HepG2 (cell line): ENCODE measurements at regions not wholly inside any gene's neighbourhood (a gene's known extent, or its start where the extent isn't known, plus 50 kb on each side); places are given as distances from the start of the nearest gene placed in this dataset.
A peak's percentile ranks its signal among the peaks of the same experiment; 100 is the strongest.

ENCODE experiments used
- ATF1 ChIP-seq: IDR thresholded peaks from 2 replicates; pipeline ENCODE4 v1.6.1; 2016; ENCODE audit warnings: mild to moderate bottlenecking, control low read depth
- ELF4 ChIP-seq: sonication (generic); formaldehyde crosslinking; IDR thresholded peaks from 2 replicates; pipeline ENCODE4 v1.5.0; 2020; ENCODE audit warnings: missing genetic modification reagents, mild to moderate bottlenecking, moderate library complexity, borderline replicate concordance
- GATAD1 ChIP-seq: IDR thresholded peaks from 2 replicates; pipeline ENCODE4 v1.6.1; 2016; ENCODE audit warnings: missing genetic modification reagents, missing compliant biosample characterization
- KLF16 ChIP-seq, 2 experiments: sonication (generic) in 1 of 2; formaldehyde crosslinking in 1 of 2; IDR thresholded peaks; 2 replicates each; pipeline versions ENCODE4 v1.6.1 to v1.8.0; 2016 to 2023; ENCODE audit warnings: missing genetic modification reagents in 2 of 2, missing compliant biosample characterization in 1 of 2
- MXD3 ChIP-seq: IDR thresholded peaks from 2 replicates; pipeline ENCODE4 v1.6.1; 2016; ENCODE audit warnings: mild to moderate bottlenecking, missing biosample characterization, missing genetic modification reagents
- NCOR1 ChIP-seq: fragments of 200-600 bp; sonication (generic); IDR thresholded peaks from 2 replicates; pipeline ENCODE4 v1.7.0; 2017; ENCODE audit warnings: antibody characterized with exemption, low read length, borderline replicate concordance
- NKX3-1 ChIP-seq: sonication (generic); formaldehyde crosslinking; IDR thresholded peaks from 2 replicates; pipeline ENCODE4 v1.5.0; 2020; ENCODE audit warnings: missing genetic modification reagents
- RBFOX2 ChIP-seq: fragments of 200-400 bp; formaldehyde crosslinking; IDR thresholded peaks from 2 replicates; pipeline ENCODE4 v1.6.1; 2017; ENCODE audit warnings: low read depth, mild to moderate bottlenecking, low read length
- RBM22 ChIP-seq: fragments of 200-400 bp; formaldehyde crosslinking; optimal IDR thresholded peaks from 2 replicates; pipeline ENCODE3; 2017; ENCODE audit warnings: mild to moderate bottlenecking, low read length, moderate library complexity
- TARDBP ChIP-seq: sonication (generic); formaldehyde crosslinking; IDR thresholded peaks from 2 replicates; pipeline ENCODE4 v1.8.0; 2022; ENCODE audit warnings: mild to moderate bottlenecking, missing genetic modification reagents
- ZBTB40 ChIP-seq, 2 experiments: fragments of 450-650 bp in 1 of 2; sonication (generic) in 1 of 2; formaldehyde crosslinking in 1 of 2; IDR thresholded peaks; 2 replicates each; pipeline versions ENCODE4 v1.6.1 to v1.8.0; 2016 to 2022; ENCODE audit warnings: antibody characterized with exemption in 1 of 2, mild to moderate bottlenecking in 1 of 2, missing genetic modification reagents in 1 of 2
- ZNF317 ChIP-seq: sonication (generic); formaldehyde crosslinking; IDR thresholded peaks from 2 replicates; pipeline ENCODE4 v1.5.0; 2020; ENCODE audit warnings: mild to moderate bottlenecking, missing genetic modification reagents
- ZNF33B ChIP-seq: sonication (generic); formaldehyde crosslinking; IDR thresholded peaks from 2 replicates; pipeline ENCODE4 v1.5.1; 2020; ENCODE audit warnings: mild to moderate bottlenecking, missing genetic modification reagents
- ZNF34 ChIP-seq: sonication (generic); formaldehyde crosslinking; IDR thresholded peaks from 2 replicates; pipeline ENCODE4 v1.4.0; 2020; ENCODE audit warnings: mild to moderate bottlenecking, missing genetic modification reagents, borderline replicate concordance
- ZNF501 ChIP-seq: sonication (generic); formaldehyde crosslinking; IDR thresholded peaks from 2 replicates; pipeline ENCODE4 v1.5.1; 2020; ENCODE audit warnings: mild to moderate bottlenecking, moderate library complexity, missing genetic modification reagents
- ZNF556 ChIP-seq: sonication (generic); formaldehyde crosslinking; IDR thresholded peaks from 2 replicates; pipeline ENCODE4 v1.4.0; 2020; ENCODE audit warnings: mild to moderate bottlenecking, missing genetic modification reagents, borderline replicate concordance
- ZNF598 ChIP-seq: sonication (generic); formaldehyde crosslinking; IDR thresholded peaks from 2 replicates; pipeline ENCODE4 v1.5.1; 2020; ENCODE audit warnings: mild to moderate bottlenecking, missing genetic modification reagents, borderline replicate concordance
- ZNF782 ChIP-seq: sonication (generic); formaldehyde crosslinking; IDR thresholded peaks from 2 replicates; pipeline ENCODE4 v1.4.0; 2020; ENCODE audit warnings: missing genetic modification reagents, mild to moderate bottlenecking, borderline replicate concordance
- TF ChIP-seq, protein P1 (sequence below): sonication (generic); formaldehyde crosslinking; IDR thresholded peaks from 2 replicates; pipeline ENCODE4 v1.4.0; 2020; ENCODE audit warnings: mild to moderate bottlenecking, missing genetic modification reagents, borderline replicate concordance

DNA sequence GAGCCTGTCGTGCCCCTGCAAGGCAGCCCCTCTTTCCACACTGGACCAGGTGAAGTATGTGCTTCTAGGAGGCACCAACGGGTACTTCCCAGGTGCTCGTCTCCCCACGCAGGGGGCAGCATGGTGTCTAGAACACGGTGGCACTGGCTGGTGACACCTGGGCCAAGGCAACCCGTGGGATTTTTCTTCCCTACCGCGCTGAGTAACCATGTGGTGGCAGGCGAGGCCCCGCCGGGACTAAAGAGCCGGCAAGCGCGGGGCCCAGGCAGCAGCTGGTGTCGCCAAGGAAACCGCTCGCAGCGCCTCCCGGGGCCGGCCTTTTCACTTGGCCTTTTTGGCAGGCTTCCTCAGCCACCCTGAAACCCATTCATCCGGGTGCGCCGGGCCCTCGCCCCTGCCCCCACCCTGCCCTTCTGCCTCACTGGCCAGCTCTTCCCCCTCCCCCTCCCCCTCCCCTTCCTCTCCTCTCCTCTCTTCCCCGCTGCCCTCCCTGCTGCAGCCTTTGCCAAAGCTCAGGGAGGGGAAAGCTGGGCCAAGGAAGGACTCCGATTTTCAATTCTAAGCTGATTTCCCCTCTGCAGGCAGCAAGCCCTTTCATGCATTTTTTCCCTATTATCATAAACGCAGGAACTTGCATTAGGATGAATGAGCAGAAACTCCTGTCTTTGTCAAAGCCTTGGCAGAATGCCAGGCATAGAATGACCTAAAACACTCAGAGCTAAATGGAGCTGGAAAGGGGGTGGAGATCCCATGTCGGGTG, 81.2 kb downstream of the IRF2BPL start (continued):
- no peak for TF ChIP-seq NKX3-1
- TF ChIP-seq, protein P1, sequence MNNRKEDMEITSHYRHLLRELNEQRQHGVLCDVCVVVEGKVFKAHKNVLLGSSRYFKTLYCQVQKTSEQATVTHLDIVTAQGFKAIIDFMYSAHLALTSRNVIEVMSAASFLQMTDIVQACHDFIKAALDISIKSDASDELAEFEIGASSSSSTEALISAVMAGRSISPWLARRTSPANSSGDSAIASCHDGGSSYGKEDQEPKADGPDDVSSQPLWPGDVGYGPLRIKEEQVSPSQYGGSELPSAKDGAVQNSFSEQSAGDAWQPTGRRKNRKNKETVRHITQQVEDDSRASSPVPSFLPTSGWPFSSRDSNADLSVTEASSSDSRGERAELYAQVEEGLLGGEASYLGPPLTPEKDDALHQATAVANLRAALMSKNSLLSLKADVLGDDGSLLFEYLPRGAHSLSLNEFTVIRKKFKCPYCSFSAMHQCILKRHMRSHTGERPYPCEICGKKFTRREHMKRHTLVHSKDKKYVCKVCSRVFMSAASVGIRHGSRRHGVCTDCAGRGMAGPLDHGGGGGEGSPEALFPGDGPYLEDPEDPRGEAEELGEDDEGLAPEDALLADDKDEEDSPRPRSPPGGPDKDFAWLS (CRISPR knock-in tag) = no peak
- no peak for TF ChIP-seq MXD3 (CRISPR knock-in tag)
- TF ChIP-seq RBM22 = no peak
- no peak for TF ChIP-seq ZBTB40 (IDR thresholded peaks at IDR 0.05)
- 0 out of 2 replicates have a peak, but pooled peaks have one; percentile 21 for TF ChIP-seq ZBTB40 (CRISPR knock-in tag; IDR thresholded peaks at IDR 0.05)
- TF ChIP-seq ATF1 = no peak
- no peak for TF ChIP-seq ELF4 (CRISPR knock-in tag)
- TF ChIP-seq ZNF317 (CRISPR knock-in tag) = no peak
- TF ChIP-seq GATAD1 (CRISPR knock-in tag) = no peak
- TF ChIP-seq ZNF501 = no peak
- no peak for TF ChIP-seq RBFOX2
- no peak for TF ChIP-seq KLF16 (CRISPR knock-in tag; IDR thresholded peaks at IDR 0.05)
- TF ChIP-seq ZNF782 (CRISPR knock-in tag) = no peak
- peak; percentile 76; the same call in 1 of the 2 replicates for TF ChIP-seq ZNF598 (CRISPR knock-in tag)
- TF ChIP-seq TARDBP = no peak
- TF ChIP-seq NCOR1 = 0 out of 2 replicates have a peak, but pooled peaks have one; percentile 30
- TF ChIP-seq ZNF556 (CRISPR knock-in tag) = no peak; the same call in 1 of the 2 replicates
- no peak for TF ChIP-seq ZNF33B (CRISPR knock-in tag)
- TF ChIP-seq ZNF34 (CRISPR knock-in tag) = no peak
